WTC11 (cell line): ENCODE measurements at regions not wholly inside any gene's neighbourhood (a gene's known extent, or its start where the extent isn't known, plus 50 kb on each side); places are given as distances from the start of the nearest gene placed in this dataset.
A peak's percentile ranks its signal among the peaks of the same experiment; 100 is the strongest.

Experiments
- ATAC-seq: fragments of 200-7000 bp; cut with Tn5 transposase; 2 replicates; pipeline ENCODE4 v1.10.0; 2021; ENCODE audit warnings: mild to moderate bottlenecking, moderate library complexity
- CTCF ChIA-PET: fragments of 300-600 bp; sonication (Branson Sonifier 250); formaldehyde crosslinking; loops from one replicate; lab custom pipeline; 2021; ENCODE audit warnings: antibody characterized with exemption; lab: Charles Lee
- POLR2A ChIA-PET: fragments of 350-600 bp; sonication (Branson Sonifier 250); formaldehyde crosslinking; loops from one replicate; lab custom pipeline; 2021; ENCODE audit warnings: antibody characterized with exemption; lab: Charles Lee
- DNase-seq: peaks from one replicate; pipeline ENCODE4 v3.0.0; 2021; ENCODE audit warnings: low spot score
- H3K27ac Mint-ChIP-seq: 2 replicates; pipeline ENCODE4 v1.8.0; 2021; ENCODE audit warnings: mixed read lengths
- H3K27me3 Mint-ChIP-seq: 2 replicates; pipeline ENCODE4 v1.8.0; 2021; ENCODE audit warnings: low read depth, mild to moderate bottlenecking, moderate library complexity, mixed read lengths
- H3K36me3 Mint-ChIP-seq: 2 replicates; pipeline ENCODE4 v1.8.0; 2021; ENCODE audit warnings: mixed read lengths
- H3K4me1 Mint-ChIP-seq: 2 replicates; pipeline ENCODE4 v1.8.0; 2022; ENCODE audit warnings: mixed read lengths
- H3K4me3 Mint-ChIP-seq: 2 replicates; pipeline ENCODE4 v1.8.0; 2021; ENCODE audit warnings: mild to moderate bottlenecking, moderate library complexity, mixed read lengths
- H3K9me3 Mint-ChIP-seq: 2 replicates; pipeline ENCODE4 v1.8.0; 2021; ENCODE audit warnings: mixed read lengths
- CBFB ChIP-seq: sonication (generic); formaldehyde crosslinking; IDR thresholded peaks from 2 replicates; pipeline ENCODE4 v1.8.1; 2022; ENCODE audit warnings: mild to moderate bottlenecking, low read depth, missing genetic modification reagents
- FOXP4 ChIP-seq: sonication (generic); formaldehyde crosslinking; IDR thresholded peaks from 2 replicates; pipeline ENCODE4 v1.8.0; 2022; ENCODE audit warnings: mild to moderate bottlenecking, missing genetic modification reagents
- NFATC4 ChIP-seq: fragments of 250-450 bp; sonication (Bioruptor Pico); IDR thresholded peaks from 2 replicates; pipeline ENCODE4 v1.9.0; 2021; ENCODE audit warnings: mild to moderate bottlenecking
- NR2C2 ChIP-seq: sonication (generic); formaldehyde crosslinking; IDR thresholded peaks from 2 replicates; pipeline ENCODE4 v1.8.0; 2022; ENCODE audit warnings: mild to moderate bottlenecking, missing genetic modification reagents
- OVOL2 ChIP-seq: fragments of 250-450 bp; sonication (Bioruptor Pico); IDR thresholded peaks from 2 replicates; pipeline ENCODE4 v1.9.0; 2021; ENCODE audit warnings: mild to moderate bottlenecking, borderline replicate concordance
- PRRX2 ChIP-seq: fragments of 250-450 bp; sonication (Bioruptor Pico); IDR thresholded peaks from 2 replicates; pipeline ENCODE4 v1.8.0; 2021; ENCODE audit warnings: mild to moderate bottlenecking
- SMAD4 ChIP-seq: sonication (generic); formaldehyde crosslinking; IDR thresholded peaks from 2 replicates; pipeline ENCODE4 v1.8.0; 2022; ENCODE audit warnings: mild to moderate bottlenecking, missing genetic modification reagents
- TEAD1 ChIP-seq: sonication (generic); formaldehyde crosslinking; IDR thresholded peaks from 2 replicates; pipeline ENCODE4 v1.8.0; 2022; ENCODE audit warnings: mild to moderate bottlenecking, missing genetic modification reagents
- ZNF263 ChIP-seq: sonication (generic); formaldehyde crosslinking; IDR thresholded peaks from 2 replicates; pipeline ENCODE4 v1.8.1; 2022; ENCODE audit warnings: low read depth, mild to moderate bottlenecking, moderate library complexity, missing genetic modification reagents
- ZNF281 ChIP-seq: sonication (generic); formaldehyde crosslinking; IDR thresholded peaks from 2 replicates; pipeline ENCODE4 v1.8.0; 2023; ENCODE audit warnings: mild to moderate bottlenecking, missing genetic modification reagents
- ZNF416 ChIP-seq: fragments of 250-450 bp; sonication (Bioruptor Pico); IDR thresholded peaks from 2 replicates; pipeline ENCODE4 v1.9.0; 2021; ENCODE audit warnings: mild to moderate bottlenecking, inconsistent platforms
- ZNF423 ChIP-seq: fragments of 250-450 bp; sonication (Bioruptor Pico); IDR thresholded peaks from 2 replicates; pipeline ENCODE4 v2.1.2; 2022; ENCODE audit warnings: mild to moderate bottlenecking, moderate library complexity
- TF ChIP-seq, protein P1 (sequence below): fragments of 250-450 bp; sonication (Bioruptor Pico); IDR thresholded peaks from 2 replicates; pipeline ENCODE4 v1.8.0; 2021; ENCODE audit warnings: mild to moderate bottlenecking
- TF ChIP-seq, protein P2 (sequence below): sonication (generic); formaldehyde crosslinking; IDR thresholded peaks from 2 replicates; pipeline ENCODE4 v1.8.1; 2022; ENCODE audit warnings: mild to moderate bottlenecking, missing genetic modification reagents, moderate library complexity, borderline replicate concordance
- TF ChIP-seq, protein P3 (sequence below): sonication (generic); formaldehyde crosslinking; IDR thresholded peaks from 2 replicates; pipeline ENCODE4 v1.8.1; 2023; ENCODE audit warnings: mild to moderate bottlenecking, missing genetic modification reagents, moderate library complexity
- TF ChIP-seq, protein P4 (sequence below): fragments of 250-450 bp; sonication (Bioruptor Pico); IDR thresholded peaks from 2 replicates; pipeline ENCODE4 v1.9.0; 2021; ENCODE audit warnings: mild to moderate bottlenecking, borderline replicate concordance

DNA sequence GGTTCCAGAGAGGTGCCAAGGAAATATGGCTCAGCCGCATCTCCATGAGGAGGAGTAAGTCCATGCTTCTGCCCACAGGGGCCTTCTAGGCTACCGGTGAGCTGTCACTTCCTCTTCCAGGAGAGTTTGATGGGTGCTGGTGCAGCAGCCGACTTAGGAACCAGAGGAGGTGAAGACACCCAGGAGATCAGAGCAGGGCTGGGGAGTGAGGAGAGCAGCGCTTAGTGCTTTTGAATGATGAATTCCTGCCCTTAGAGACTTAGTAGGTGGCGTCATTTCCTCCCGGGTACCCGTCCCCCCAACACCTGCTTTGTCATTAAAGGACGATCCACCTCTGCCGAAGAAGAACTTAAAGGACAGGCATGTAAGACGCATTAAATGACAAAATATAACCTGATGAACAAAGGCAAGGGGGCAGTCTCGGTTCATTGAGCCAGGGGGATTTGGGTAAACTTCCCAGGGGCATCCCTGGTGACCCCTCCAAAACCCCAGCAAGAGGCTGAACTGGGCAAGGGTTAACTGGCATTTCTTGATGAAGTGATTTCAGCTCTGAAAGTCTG is 67.6 kb downstream of the HES1 start:
- peak; percentile 26 for ATAC-seq
- H3K27ac Mint-ChIP-seq: no peak overlapping the region

GRCh38 chr3:194204042-194204987 is 68.4 kb downstream of the HES1 start:
- no peaks in the 10 kb centered on the region for H3K36me3 Mint-ChIP-seq
- ATAC-seq (peak; percentile 62), DNase-seq (peak; percentile 30)
- no peak overlapping the region for H3K27ac Mint-ChIP-seq
- no peaks in the 10 kb centered on the region for H3K9me3 Mint-ChIP-seq
- H3K4me1 Mint-ChIP-seq: peaks cover 30% of the 10 kb centered on the region
- 0 out of 2 replicates have a peak, but pooled peaks have one; percentile 39 for TF ChIP-seq FOXP4 (CRISPR knock-in tag)
- peak; percentile 47; the same call in 1 of the 2 replicates for TF ChIP-seq ZNF423 (CRISPR knock-in tag)
- TF ChIP-seq, protein P1, sequence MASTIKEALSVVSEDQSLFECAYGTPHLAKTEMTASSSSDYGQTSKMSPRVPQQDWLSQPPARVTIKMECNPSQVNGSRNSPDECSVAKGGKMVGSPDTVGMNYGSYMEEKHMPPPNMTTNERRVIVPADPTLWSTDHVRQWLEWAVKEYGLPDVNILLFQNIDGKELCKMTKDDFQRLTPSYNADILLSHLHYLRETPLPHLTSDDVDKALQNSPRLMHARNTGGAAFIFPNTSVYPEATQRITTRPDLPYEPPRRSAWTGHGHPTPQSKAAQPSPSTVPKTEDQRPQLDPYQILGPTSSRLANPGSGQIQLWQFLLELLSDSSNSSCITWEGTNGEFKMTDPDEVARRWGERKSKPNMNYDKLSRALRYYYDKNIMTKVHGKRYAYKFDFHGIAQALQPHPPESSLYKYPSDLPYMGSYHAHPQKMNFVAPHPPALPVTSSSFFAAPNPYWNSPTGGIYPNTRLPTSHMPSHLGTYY: no peak
- TF ChIP-seq, protein P2, sequence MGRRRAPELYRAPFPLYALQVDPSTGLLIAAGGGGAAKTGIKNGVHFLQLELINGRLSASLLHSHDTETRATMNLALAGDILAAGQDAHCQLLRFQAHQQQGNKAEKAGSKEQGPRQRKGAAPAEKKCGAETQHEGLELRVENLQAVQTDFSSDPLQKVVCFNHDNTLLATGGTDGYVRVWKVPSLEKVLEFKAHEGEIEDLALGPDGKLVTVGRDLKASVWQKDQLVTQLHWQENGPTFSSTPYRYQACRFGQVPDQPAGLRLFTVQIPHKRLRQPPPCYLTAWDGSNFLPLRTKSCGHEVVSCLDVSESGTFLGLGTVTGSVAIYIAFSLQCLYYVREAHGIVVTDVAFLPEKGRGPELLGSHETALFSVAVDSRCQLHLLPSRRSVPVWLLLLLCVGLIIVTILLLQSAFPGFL (CRISPR knock-in tag): no peak
- no peak for TF ChIP-seq SMAD4
- no peak for TF ChIP-seq ZNF281 (CRISPR knock-in tag)
- no peak for TF ChIP-seq NFATC4 (CRISPR knock-in tag)
- no peak for TF ChIP-seq TEAD1
- TF ChIP-seq OVOL2 (CRISPR knock-in tag): no peak
- TF ChIP-seq ZNF263: no peak
- TF ChIP-seq, protein P3, sequence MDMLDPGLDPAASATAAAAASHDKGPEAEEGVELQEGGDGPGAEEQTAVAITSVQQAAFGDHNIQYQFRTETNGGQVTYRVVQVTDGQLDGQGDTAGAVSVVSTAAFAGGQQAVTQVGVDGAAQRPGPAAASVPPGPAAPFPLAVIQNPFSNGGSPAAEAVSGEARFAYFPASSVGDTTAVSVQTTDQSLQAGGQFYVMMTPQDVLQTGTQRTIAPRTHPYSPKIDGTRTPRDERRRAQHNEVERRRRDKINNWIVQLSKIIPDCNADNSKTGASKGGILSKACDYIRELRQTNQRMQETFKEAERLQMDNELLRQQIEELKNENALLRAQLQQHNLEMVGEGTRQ (CRISPR knock-in tag): no peak
- no peak for TF ChIP-seq PRRX2 (CRISPR knock-in tag)
- ChIA-PET POLR2A (no interaction called here), CTCF (interaction anchor here (0.6 to 1.2 kb wide), 4 partner anchors 93 to 605 kb away, joined by 3 read pairs; no protein-coding TSS in a partner anchor)
- H3K4me3 Mint-ChIP-seq: peak overlapping the region; percentile 69
- peaks cover 28% of the 10 kb centered on the region for H3K27me3 Mint-ChIP-seq

More for the DNA sequence above, 67.6 kb downstream of the HES1 start:
- Mint-ChIP-seq H3K4me3 (peak overlapping the region; percentile 69), H3K9me3 (no peaks in the 10 kb centered on the region), H3K4me1 (peaks cover 30% of the 10 kb centered on the region), H3K27me3 (peaks cover 28% of the 10 kb centered on the region), H3K36me3 (no peaks in the 10 kb centered on the region)
- no peak for DNase-seq
- TF ChIP-seq, protein P4, sequence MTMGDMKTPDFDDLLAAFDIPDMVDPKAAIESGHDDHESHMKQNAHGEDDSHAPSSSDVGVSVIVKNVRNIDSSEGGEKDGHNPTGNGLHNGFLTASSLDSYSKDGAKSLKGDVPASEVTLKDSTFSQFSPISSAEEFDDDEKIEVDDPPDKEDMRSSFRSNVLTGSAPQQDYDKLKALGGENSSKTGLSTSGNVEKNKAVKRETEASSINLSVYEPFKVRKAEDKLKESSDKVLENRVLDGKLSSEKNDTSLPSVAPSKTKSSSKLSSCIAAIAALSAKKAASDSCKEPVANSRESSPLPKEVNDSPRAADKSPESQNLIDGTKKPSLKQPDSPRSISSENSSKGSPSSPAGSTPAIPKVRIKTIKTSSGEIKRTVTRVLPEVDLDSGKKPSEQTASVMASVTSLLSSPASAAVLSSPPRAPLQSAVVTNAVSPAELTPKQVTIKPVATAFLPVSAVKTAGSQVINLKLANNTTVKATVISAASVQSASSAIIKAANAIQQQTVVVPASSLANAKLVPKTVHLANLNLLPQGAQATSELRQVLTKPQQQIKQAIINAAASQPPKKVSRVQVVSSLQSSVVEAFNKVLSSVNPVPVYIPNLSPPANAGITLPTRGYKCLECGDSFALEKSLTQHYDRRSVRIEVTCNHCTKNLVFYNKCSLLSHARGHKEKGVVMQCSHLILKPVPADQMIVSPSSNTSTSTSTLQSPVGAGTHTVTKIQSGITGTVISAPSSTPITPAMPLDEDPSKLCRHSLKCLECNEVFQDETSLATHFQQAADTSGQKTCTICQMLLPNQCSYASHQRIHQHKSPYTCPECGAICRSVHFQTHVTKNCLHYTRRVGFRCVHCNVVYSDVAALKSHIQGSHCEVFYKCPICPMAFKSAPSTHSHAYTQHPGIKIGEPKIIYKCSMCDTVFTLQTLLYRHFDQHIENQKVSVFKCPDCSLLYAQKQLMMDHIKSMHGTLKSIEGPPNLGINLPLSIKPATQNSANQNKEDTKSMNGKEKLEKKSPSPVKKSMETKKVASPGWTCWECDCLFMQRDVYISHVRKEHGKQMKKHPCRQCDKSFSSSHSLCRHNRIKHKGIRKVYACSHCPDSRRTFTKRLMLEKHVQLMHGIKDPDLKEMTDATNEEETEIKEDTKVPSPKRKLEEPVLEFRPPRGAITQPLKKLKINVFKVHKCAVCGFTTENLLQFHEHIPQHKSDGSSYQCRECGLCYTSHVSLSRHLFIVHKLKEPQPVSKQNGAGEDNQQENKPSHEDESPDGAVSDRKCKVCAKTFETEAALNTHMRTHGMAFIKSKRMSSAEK (CRISPR knock-in tag): no peak
- TF ChIP-seq OVOL2 (CRISPR knock-in tag): no peak
- no peak for TF ChIP-seq PRRX2 (CRISPR knock-in tag)
- TF ChIP-seq ZNF416 (CRISPR knock-in tag): no peak
- TF ChIP-seq NR2C2 (CRISPR knock-in tag): no peak
- TF ChIP-seq CBFB (CRISPR knock-in tag): no peak
- ChIA-PET CTCF (interaction anchor here (0.6 kb wide), 1 partner anchor 604 kb away, joined by 3 read pairs; no protein-coding TSS in a partner anchor), POLR2A (no interaction called here)
